GM12878 (cell line): ENCODE measurements at regions not wholly inside any gene's neighbourhood (a gene's known extent, or its start where the extent isn't known, plus 50 kb on each side); places are given as distances from the start of the nearest gene placed in this dataset.

Source experiments
- ATAC-seq: fragments of 200-7000 bp; cut with Tn5 transposase; 3 replicates; pipeline ENCODE4 v1.9.1; 2020; ENCODE audit warnings: mild to moderate bottlenecking, moderate library complexity
- BruUV-seq: library from RNA; stranded (reverse); fragments of 400-500 nt; replicated peaks from 2 replicates; lab custom pipeline; 2021; lab: Mats Ljungman, UMichigan
- CTCF ChIA-PET: fragments of 300-600 bp; sonication (Branson Sonifier 250); formaldehyde crosslinking; extraction: SDS; loops from one replicate; lab custom pipeline; 2021; ENCODE audit warnings: inconsistent platforms; lab: Yijun Ruan, JAX
- POLR2A ChIA-PET: fragments of 350-600 bp; formaldehyde crosslinking; extraction: SDS; loops from one replicate; lab custom pipeline; 2021; ENCODE audit warnings: inconsistent platforms; lab: Charles Lee
- RAD21 ChIA-PET: fragments of 300-600 bp; sonication (Branson Sonifier 250); formaldehyde crosslinking; loops from one replicate; lab custom pipeline; 2023; ENCODE audit warnings: antibody characterized with exemption; ENCODE audit not compliant: unreplicated experiment; lab: Charles Lee
- SMC1A ChIA-PET: fragments of 300-600 bp; sonication (Branson Sonifier 250); formaldehyde crosslinking; loops from one replicate; lab custom pipeline; 2023; ENCODE audit not compliant: unreplicated experiment, uncharacterized antibody; lab: Charles Lee
- DNase-seq: peaks from one replicate; pipeline ENCODE4 v3.0.0-alpha.2; 2011; ENCODE audit warnings: low read depth, low spot score
- FAIRE-seq: peaks from 3 replicates; lab custom pipeline; 2011; peaks lifted over from hg19 to GRCh38; lab: Jason Lieb, UNC
- H2AFZ ChIP-seq: 2 replicates; pipeline ENCODE4 v1.6.0; 2011; ENCODE audit warnings: low read depth, low read length, control low read depth; ENCODE audit not compliant: control insufficient read depth
- H3K27ac ChIP-seq: 2 replicates; pipeline ENCODE4 v1.5.1; 2011; ENCODE audit warnings: control low read depth; ENCODE audit not compliant: control insufficient read depth, insufficient read depth
- H3K27me3 ChIP-seq, 2 experiments: replicated peaks in 1 of 2; 2 replicates each; pipeline versions ENCODE4 v1.6.0 to v1.6.1; 2011; ENCODE audit warnings: low read length in 1 of 2; ENCODE audit not compliant: control insufficient read depth in 2 of 2, insufficient read depth in 2 of 2
- H3K36me3 ChIP-seq, 2 experiments: 2 replicates each; pipeline ENCODE4 v1.5.1; 2011; ENCODE audit warnings: low read length in 1 of 2; ENCODE audit not compliant: control insufficient read depth in 2 of 2, insufficient read depth in 2 of 2
- H3K4me1 ChIP-seq: 2 replicates; pipeline ENCODE4 v1.6.1; 2011; ENCODE audit warnings: mild to moderate bottlenecking, low read length, moderate library complexity, mixed read lengths; ENCODE audit not compliant: control insufficient read depth, insufficient read depth
- H3K4me2 ChIP-seq: 2 replicates; pipeline ENCODE4 v1.6.0; 2011; ENCODE audit warnings: control low read depth; ENCODE audit not compliant: control insufficient read depth, insufficient read depth
- H3K4me3 ChIP-seq: fragments of 200-600 bp; sonication (generic); 2 replicates; pipeline ENCODE4 v1.5.1; 2016
- H3K79me2 ChIP-seq: 2 replicates; pipeline ENCODE4 v1.6.0; 2011; ENCODE audit warnings: low read length; ENCODE audit not compliant: control insufficient read depth, insufficient read depth
- H3K9ac ChIP-seq: 2 replicates; pipeline ENCODE4 v1.8.0; 2011; ENCODE audit warnings: low read length, control low read depth, mixed read lengths; ENCODE audit not compliant: control insufficient read depth, insufficient read depth
- H3K9me3 ChIP-seq: replicated peaks from 3 replicates; pipeline ENCODE4 v1.5.1; 2011; ENCODE audit warnings: mild to moderate bottlenecking, low read length; ENCODE audit not compliant: control insufficient read depth, insufficient read depth
- H4K20me1 ChIP-seq: 2 replicates; pipeline ENCODE4 v1.6.0; 2011; ENCODE audit not compliant: control insufficient read depth, insufficient read depth
- ASH2L ChIP-seq: fragments of 300-600, 200-600 bp; sonication (generic); IDR thresholded peaks from 2 replicates; pipeline ENCODE4 v1.6.1; 2017; ENCODE audit warnings: low read depth, mild to moderate bottlenecking, borderline replicate concordance
- ATF3 ChIP-seq: IDR thresholded peaks from 2 replicates; pipeline ENCODE4 v1.6.1; 2011; ENCODE audit warnings: low read depth, mild to moderate bottlenecking, low read length, moderate library complexity, borderline replicate concordance; ENCODE audit errors: extremely low read depth
- BACH1 ChIP-seq: fragments of 450-650 bp; IDR thresholded peaks from 2 replicates; pipeline ENCODE4 v1.6.1; 2017; ENCODE audit warnings: mild to moderate bottlenecking, borderline replicate concordance
- BCL11A ChIP-seq: IDR thresholded peaks from 2 replicates; pipeline ENCODE4 v1.6.1; 2011; ENCODE audit warnings: low read depth, low read length
- BHLHE40 ChIP-seq, 2 experiments: fragments of 450-650 bp in 1 of 2; IDR thresholded peaks; 2 replicates each; pipeline ENCODE4 v1.6.1; 2011 to 2017; ENCODE audit warnings: low read depth in 2 of 2, borderline replicate concordance in 1 of 2, improper control_type of control experiment in 1 of 2, low read length in 1 of 2, mild to moderate bottlenecking in 1 of 2
- CREM ChIP-seq: IDR thresholded peaks from 2 replicates; pipeline ENCODE4 v1.6.1; 2014; ENCODE audit warnings: antibody characterized with exemption, low read depth
- FOXM1 ChIP-seq: IDR thresholded peaks from 2 replicates; pipeline ENCODE4 v1.6.1; 2012; ENCODE audit warnings: low read depth, mild to moderate bottlenecking, inconsistent platforms, low read length, moderate library complexity
- IRF5 ChIP-seq: fragments of 450-650 bp; IDR thresholded peaks from 2 replicates; pipeline ENCODE4 v1.6.1; 2017; ENCODE audit warnings: borderline replicate concordance
- MAX ChIP-seq: IDR thresholded peaks from 2 replicates; pipeline ENCODE4 v1.6.1; 2012; ENCODE audit warnings: low read depth, low read length, improper control_type of control experiment
- NBN ChIP-seq: fragments of 450-650 bp; IDR thresholded peaks from 2 replicates; pipeline ENCODE4 v1.6.1; 2016
- POU2F2 ChIP-seq: IDR thresholded peaks from 3 replicates; pipeline ENCODE4 v1.6.1; 2011; ENCODE audit warnings: low read depth, mild to moderate bottlenecking, low read length, borderline replicate concordance
- PRDM15 ChIP-seq: fragments of 450-650 bp; formaldehyde crosslinking; IDR thresholded peaks from 2 replicates; pipeline ENCODE4 v1.4.0; 2020; ENCODE audit warnings: mild to moderate bottlenecking, moderate library complexity
- RB1 ChIP-seq: fragments of 450-650 bp; formaldehyde crosslinking; IDR thresholded peaks from 2 replicates; pipeline ENCODE4 v1.6.1; 2017; ENCODE audit warnings: mild to moderate bottlenecking, borderline replicate concordance
- RCOR1 ChIP-seq: conservative IDR thresholded peaks from 2 replicates; pipeline ENCODE4 v1.6.1; 2012; ENCODE audit warnings: low read depth, low read length, improper control_type of control experiment
- RELA ChIP-seq: fragments of 450-650 bp; IDR thresholded peaks from 2 replicates; pipeline ENCODE4 v1.8.0; 2014; ENCODE audit warnings: borderline replicate concordance; ENCODE audit not compliant: partially characterized antibody
- TCF12 ChIP-seq: IDR thresholded peaks from 2 replicates; pipeline ENCODE4 v1.6.1; 2011; ENCODE audit warnings: low read depth, mild to moderate bottlenecking, low read length
- USF1 ChIP-seq: IDR thresholded peaks from 2 replicates; pipeline ENCODE4 v1.6.1; 2011; ENCODE audit warnings: borderline replicate concordance, low read depth, mild to moderate bottlenecking, moderate library complexity, mixed read lengths, low read length; ENCODE audit not compliant: insufficient read depth; ENCODE audit errors: extremely low read length
- ZNF384 ChIP-seq: IDR thresholded peaks from 2 replicates; pipeline ENCODE4 v1.6.1; 2012; ENCODE audit warnings: low read depth, mild to moderate bottlenecking, low read length, improper control_type of control experiment, borderline replicate concordance
- ZNF622 ChIP-seq: fragments of 450-650 bp; IDR thresholded peaks from 2 replicates; pipeline ENCODE4 v1.6.1; 2017; ENCODE audit warnings: mild to moderate bottlenecking, inconsistent platforms
- WGBS: methylation state at CpG from one replicate; pipeline ENCODE4 v1.1.6; 2016; ENCODE audit warnings: low lambda C conversion rate; ENCODE audit not compliant: insufficient replicate concordance, insufficient coverage; ENCODE audit errors: missing lambda C conversion rate; 5-methylcytosine and 5-hydroxymethylcytosine counted together
- in situ Hi-C: fragments of 300-500 bp; cut with MboI; formaldehyde crosslinking; loops from 9 replicates; pipeline ENCODE4 v1.14.3; 2018; ENCODE audit warnings: mixed read lengths
- intact Hi-C: fragments of 100-400 bp; cut with micrococcal nuclease; formaldehyde crosslinking; loops from one replicate; pipeline ENCODE4 v1.14.2; 2022; ENCODE audit not compliant: unreplicated experiment

- TF ChIP-seq MAX (no peak), ATF3 (no peak), BACH1 (no peak), RELA (no peak), RCOR1 (no peak), POU2F2 (no peak)
- TF ChIP-seq, all 136 proteins: peak for 0
Observed at GRCh38 chr7:51918581-51918980, 602.0 kb upstream of the COBL start (continued).

- intact Hi-C loops (no loop called here), in situ Hi-C loops (no loop called here)
- no peak for FAIRE-seq
- no peaks in the 10 kb centered on the region; the same call in 2 of the 3 replicates for H3K9me3 ChIP-seq
- H3K27me3 ChIP-seq, result no peaks in the 10 kb centered on the region
- RAD21 ChIA-PET, result no interaction called here
- 61% methylated on average over 13 of the region's 13 CpGs for WGBS
- no peaks in the 10 kb centered on the region for H3K4me1 ChIP-seq
- CTCF ChIA-PET, result no interaction called here
- POLR2A ChIA-PET, result no interaction called here
- no peak overlapping the region for H3K4me2 ChIP-seq
- ATAC-seq, result no peak
- H3K9ac ChIP-seq, result no peak overlapping the region
- DNase-seq, result no peak
- no peaks in the 10 kb centered on the region for H3K79me2 ChIP-seq
- H4K20me1 ChIP-seq, result no peaks in the 10 kb centered on the region
- no peak overlapping the region for H2AFZ ChIP-seq
- SMC1A ChIA-PET, result no interaction called here
- no TSS peak for BruUV-seq
- no peak overlapping the region for H3K4me3 ChIP-seq
- H3K27ac ChIP-seq, result no peak overlapping the region
- no peaks in the 10 kb centered on the region for H3K36me3 ChIP-seq
- TF ChIP-seq FOXM1 (no peak), BCL11A (no peak), ZNF384 (no peak), CREM (no peak), ASH2L (no peak), PRDM15 (CRISPR knock-in tag) (no peak), NBN (no peak), BHLHE40 (IDR thresholded peaks at IDR 0.05; ENCODE audit: borderline replicate concordance in 1 of 2, low read depth in 2 of 2, low read length in 1 of 2) (no peak), IRF5 (no peak), TCF12 (no peak), ZNF622 (no peak), RB1 (no peak), USF1 (no peak), MAX (no peak)
Observed at GRCh38 chr7:51901489-51901840, 584.9 kb upstream of the COBL start.
